ENCODE measurements at regions not wholly inside any gene's neighbourhood (a gene's known extent, or its start where the extent isn't known, plus 50 kb on each side); places are given as distances from the start of the nearest gene placed in this dataset.
A peak's percentile ranks its signal among the peaks of the same experiment; 100 is the strongest.

DNA sequence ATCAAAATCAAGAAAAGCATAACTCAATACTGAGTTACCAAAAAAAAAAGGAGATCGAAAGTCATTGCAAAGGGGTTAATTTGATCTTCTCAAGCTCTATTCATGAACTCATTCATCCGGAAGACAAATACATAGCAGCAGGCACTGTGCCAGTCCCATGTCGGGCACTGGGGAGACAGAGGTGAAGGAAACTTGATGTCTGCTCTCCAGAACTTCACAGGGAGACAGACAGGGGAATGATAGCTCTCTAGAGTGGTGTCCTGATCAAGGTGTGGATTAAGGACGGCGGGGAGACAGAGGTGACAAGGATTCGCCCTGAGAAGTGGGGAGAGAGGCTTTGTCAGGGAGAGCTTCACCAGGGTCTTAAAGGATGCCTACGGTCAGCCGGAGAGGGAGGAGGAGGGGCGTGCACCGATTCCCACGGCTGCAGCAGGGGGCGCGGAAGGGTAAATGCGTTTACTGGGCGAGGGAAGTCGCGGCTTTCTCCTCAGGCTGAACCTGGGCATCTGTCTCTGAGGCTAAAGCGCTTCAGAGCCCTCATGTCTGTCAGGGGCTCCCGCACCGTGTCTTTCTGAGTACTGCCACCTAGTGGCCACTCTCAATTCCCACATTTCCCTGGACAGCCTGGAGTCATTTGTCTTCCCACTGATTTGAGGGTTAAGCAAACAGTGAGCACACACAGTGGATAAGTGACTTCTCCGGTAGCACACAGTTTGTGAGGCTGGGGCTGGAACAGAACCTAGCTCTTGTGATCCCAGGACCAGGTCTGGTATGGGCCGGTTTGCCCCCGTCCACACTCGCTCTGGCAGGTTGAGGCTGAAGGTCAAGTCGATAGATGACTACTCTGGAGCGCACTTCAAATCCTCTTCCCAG, 152.8 kb downstream of the TENT5C start (continued):
- TF ChIP-seq, protein P1, sequence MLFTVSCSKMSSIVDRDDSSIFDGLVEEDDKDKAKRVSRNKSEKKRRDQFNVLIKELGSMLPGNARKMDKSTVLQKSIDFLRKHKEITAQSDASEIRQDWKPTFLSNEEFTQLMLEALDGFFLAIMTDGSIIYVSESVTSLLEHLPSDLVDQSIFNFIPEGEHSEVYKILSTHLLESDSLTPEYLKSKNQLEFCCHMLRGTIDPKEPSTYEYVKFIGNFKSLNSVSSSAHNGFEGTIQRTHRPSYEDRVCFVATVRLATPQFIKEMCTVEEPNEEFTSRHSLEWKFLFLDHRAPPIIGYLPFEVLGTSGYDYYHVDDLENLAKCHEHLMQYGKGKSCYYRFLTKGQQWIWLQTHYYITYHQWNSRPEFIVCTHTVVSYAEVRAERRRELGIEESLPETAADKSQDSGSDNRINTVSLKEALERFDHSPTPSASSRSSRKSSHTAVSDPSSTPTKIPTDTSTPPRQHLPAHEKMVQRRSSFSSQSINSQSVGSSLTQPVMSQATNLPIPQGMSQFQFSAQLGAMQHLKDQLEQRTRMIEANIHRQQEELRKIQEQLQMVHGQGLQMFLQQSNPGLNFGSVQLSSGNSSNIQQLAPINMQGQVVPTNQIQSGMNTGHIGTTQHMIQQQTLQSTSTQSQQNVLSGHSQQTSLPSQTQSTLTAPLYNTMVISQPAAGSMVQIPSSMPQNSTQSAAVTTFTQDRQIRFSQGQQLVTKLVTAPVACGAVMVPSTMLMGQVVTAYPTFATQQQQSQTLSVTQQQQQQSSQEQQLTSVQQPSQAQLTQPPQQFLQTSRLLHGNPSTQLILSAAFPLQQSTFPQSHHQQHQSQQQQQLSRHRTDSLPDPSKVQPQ (CRISPR knock-in tag; IDR thresholded peaks at IDR 0.05; ENCODE audit: borderline replicate concordance), result no peak
- TF ChIP-seq MAFK (IDR thresholded peaks at IDR 0.05; ENCODE audit: low read length) (no peak), POLR2AphosphoS2 (IDR thresholded peaks at IDR 0.05; ENCODE audit: low read length) (no peak), PTBP1 (IDR thresholded peaks at IDR 0.05; ENCODE audit: low read depth, low read length) (no peak), LARP7 (IDR thresholded peaks at IDR 0.05) (no peak), FOXA3 (CRISPR knock-in tag; conservative IDR thresholded peaks at IDR 0.05 in 1 of 2, IDR thresholded peaks at IDR 0.05 in 1 of 2) (0 out of 4 replicates have a peak, but pooled peaks of 1 of the 2 experiments have one; percentile 52), ARID1B (IDR thresholded peaks at IDR 0.05) (no peak), ZNF197 (CRISPR knock-in tag; IDR thresholded peaks at IDR 0.05; ENCODE audit: low read depth) (no peak), RBM14 (IDR thresholded peaks at IDR 0.05; ENCODE audit: borderline replicate concordance, insufficient read depth, low read depth, low read length) (no peak), STAG1 (CRISPR knock-in tag; IDR thresholded peaks at IDR 0.05; ENCODE audit: borderline replicate concordance) (peak; percentile 72; the same call in 1 of the 2 replicates), ZNF274 (IDR thresholded peaks at IDR 0.05; ENCODE audit: borderline replicate concordance, low read depth, low read length) (no peak), BRF1 (IDR thresholded peaks at IDR 0.05; ENCODE audit: borderline replicate concordance, extremely low read depth, insufficient read length) (no peak), RB1 (IDR thresholded peaks at IDR 0.05; ENCODE audit: low read depth) (peak; percentile 54; the same call in 1 of the 2 replicates), CTBP1 (IDR thresholded peaks at IDR 0.05; ENCODE audit: borderline replicate concordance) (peak; percentile 50; the same call in 1 of the 2 replicates), SAFB (IDR thresholded peaks at IDR 0.05; ENCODE audit: borderline replicate concordance, low read depth, low read length) (no peak)
- TF ChIP-seq, protein P2, sequence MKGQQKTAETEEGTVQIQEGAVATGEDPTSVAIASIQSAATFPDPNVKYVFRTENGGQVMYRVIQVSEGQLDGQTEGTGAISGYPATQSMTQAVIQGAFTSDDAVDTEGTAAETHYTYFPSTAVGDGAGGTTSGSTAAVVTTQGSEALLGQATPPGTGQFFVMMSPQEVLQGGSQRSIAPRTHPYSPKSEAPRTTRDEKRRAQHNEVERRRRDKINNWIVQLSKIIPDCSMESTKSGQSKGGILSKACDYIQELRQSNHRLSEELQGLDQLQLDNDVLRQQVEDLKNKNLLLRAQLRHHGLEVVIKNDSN (CRISPR knock-in tag; IDR thresholded peaks at IDR 0.05), result peak; percentile 27; the same call in 1 of the 2 replicates
- TF ChIP-seq, protein P3, sequence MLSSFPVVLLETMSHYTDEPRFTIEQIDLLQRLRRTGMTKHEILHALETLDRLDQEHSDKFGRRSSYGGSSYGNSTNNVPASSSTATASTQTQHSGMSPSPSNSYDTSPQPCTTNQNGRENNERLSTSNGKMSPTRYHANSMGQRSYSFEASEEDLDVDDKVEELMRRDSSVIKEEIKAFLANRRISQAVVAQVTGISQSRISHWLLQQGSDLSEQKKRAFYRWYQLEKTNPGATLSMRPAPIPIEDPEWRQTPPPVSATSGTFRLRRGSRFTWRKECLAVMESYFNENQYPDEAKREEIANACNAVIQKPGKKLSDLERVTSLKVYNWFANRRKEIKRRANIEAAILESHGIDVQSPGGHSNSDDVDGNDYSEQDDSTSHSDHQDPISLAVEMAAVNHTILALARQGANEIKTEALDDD (IDR thresholded peaks at IDR 0.05), result no peak
- TF ChIP-seq, protein P4, sequence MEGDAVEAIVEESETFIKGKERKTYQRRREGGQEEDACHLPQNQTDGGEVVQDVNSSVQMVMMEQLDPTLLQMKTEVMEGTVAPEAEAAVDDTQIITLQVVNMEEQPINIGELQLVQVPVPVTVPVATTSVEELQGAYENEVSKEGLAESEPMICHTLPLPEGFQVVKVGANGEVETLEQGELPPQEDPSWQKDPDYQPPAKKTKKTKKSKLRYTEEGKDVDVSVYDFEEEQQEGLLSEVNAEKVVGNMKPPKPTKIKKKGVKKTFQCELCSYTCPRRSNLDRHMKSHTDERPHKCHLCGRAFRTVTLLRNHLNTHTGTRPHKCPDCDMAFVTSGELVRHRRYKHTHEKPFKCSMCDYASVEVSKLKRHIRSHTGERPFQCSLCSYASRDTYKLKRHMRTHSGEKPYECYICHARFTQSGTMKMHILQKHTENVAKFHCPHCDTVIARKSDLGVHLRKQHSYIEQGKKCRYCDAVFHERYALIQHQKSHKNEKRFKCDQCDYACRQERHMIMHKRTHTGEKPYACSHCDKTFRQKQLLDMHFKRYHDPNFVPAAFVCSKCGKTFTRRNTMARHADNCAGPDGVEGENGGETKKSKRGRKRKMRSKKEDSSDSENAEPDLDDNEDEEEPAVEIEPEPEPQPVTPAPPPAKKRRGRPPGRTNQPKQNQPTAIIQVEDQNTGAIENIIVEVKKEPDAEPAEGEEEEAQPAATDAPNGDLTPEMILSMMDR (IDR thresholded peaks at IDR 0.05 in 2 of 3, conservative IDR thresholded peaks at IDR 0.05 in 1 of 3; ENCODE audit: insufficient read depth in 2 of 3, low read depth in 1 of 3, low read length in 3 of 3), result peak; percentile 85 to 93 (median 90)
- TF ChIP-seq, protein P5, sequence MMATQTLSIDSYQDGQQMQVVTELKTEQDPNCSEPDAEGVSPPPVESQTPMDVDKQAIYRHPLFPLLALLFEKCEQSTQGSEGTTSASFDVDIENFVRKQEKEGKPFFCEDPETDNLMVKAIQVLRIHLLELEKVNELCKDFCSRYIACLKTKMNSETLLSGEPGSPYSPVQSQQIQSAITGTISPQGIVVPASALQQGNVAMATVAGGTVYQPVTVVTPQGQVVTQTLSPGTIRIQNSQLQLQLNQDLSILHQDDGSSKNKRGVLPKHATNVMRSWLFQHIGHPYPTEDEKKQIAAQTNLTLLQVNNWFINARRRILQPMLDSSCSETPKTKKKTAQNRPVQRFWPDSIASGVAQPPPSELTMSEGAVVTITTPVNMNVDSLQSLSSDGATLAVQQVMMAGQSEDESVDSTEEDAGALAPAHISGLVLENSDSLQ (IDR thresholded peaks at IDR 0.05), result peak; percentile 80
